Upper lobe of left lung (tissue), 6 donors: ENCODE measurements at regions not wholly inside any gene's neighbourhood (a gene's known extent, or its start where the extent isn't known, plus 50 kb on each side); places are given as distances from the start of the nearest gene placed in this dataset.
A peak's percentile ranks its signal among the peaks of the same experiment; 100 is the strongest.

Experiments
- ATAC-seq, 2 donors: fragments of 200-7000 bp; cut with Tn5 transposase; one replicate each; pipeline ENCODE4 v1.9.1; 2022; ENCODE audit warnings: mild to moderate bottlenecking in 2 of 2, moderate library complexity in 2 of 2; ENCODE audit not compliant: low FRiP score in 2 of 2
- DNase-seq, 2 donors: peaks; one replicate each; pipeline ENCODE4 v3.0.0-alpha.2; 2019 to 2020
- H3K27ac ChIP-seq, 4 donors: fragments of 200-600 bp; sonication (generic); one replicate each; pipeline ENCODE4 v1.5.1; 2016 to 2019
- H3K27me3 ChIP-seq, 4 donors: fragments of 200-600 bp; sonication (generic); one replicate each; pipeline ENCODE4 v1.5.1; 2017 to 2019
- H3K36me3 ChIP-seq, 4 donors: fragments of 200-600 bp; sonication (generic); one replicate each; pipeline ENCODE4 v1.5.1; 2016 to 2019
- H3K4me1 ChIP-seq, 4 donors: fragments of 200-600 bp; sonication (generic); one replicate each; pipeline ENCODE4 v1.5.1; 2018 to 2019
- H3K4me3 ChIP-seq, 4 donors: fragments of 200-600 bp; sonication (generic); one replicate each; pipeline ENCODE4 v1.5.1; 2017 to 2019; ENCODE audit warnings: mild to moderate bottlenecking in 2 of 4, moderate library complexity in 1 of 4
- H3K9me3 ChIP-seq, 4 donors: fragments of 200-600 bp; sonication (generic); one replicate each; pipeline ENCODE4 v1.5.1; 2018 to 2019
- EP300 ChIP-seq, 4 donors: sonication (generic); formaldehyde crosslinking; IDR thresholded peaks; one replicate each; pipeline ENCODE4 v1.5.1; 2017; ENCODE audit warnings: antibody characterized with exemption in 4 of 4, control low read depth in 2 of 4
- POLR2A ChIP-seq, 4 donors: fragments of 450-650 bp; IDR thresholded peaks; one replicate each; pipeline ENCODE4 v1.5.1; 2016 to 2017; ENCODE audit warnings: antibody characterized with exemption in 4 of 4, mild to moderate bottlenecking in 2 of 4
- POLR2AphosphoS5 ChIP-seq, 2 donors: sonication (generic); formaldehyde crosslinking; IDR thresholded peaks; one replicate each; pipeline ENCODE4 v1.5.1; 2017; ENCODE audit warnings: antibody characterized with exemption in 2 of 2
- WGBS, 2 donors: methylation state at CpG; one replicate each; pipeline ENCODE4 v1.1.5; 2017 to 2018; 5-methylcytosine and 5-hydroxymethylcytosine counted together
- TF ChIP-seq, protein P1 (sequence below), 6 experiments: fragments of 450-650 bp in 4 of 6; fragments of 200-600 bp in 2 of 6; sonication (generic) in 2 of 6; IDR thresholded peaks; one replicate each; pipeline ENCODE4 v1.5.1; 2016 to 2019; ENCODE audit warnings: antibody characterized with exemption in 6 of 6
- donor health status: DM: no; HTN: no; CAD: no; lungs with moderate emphysema.
- donor health status: DM: no; HTN: yes; CAD: no; lungs with severe emphysema.

DNA sequence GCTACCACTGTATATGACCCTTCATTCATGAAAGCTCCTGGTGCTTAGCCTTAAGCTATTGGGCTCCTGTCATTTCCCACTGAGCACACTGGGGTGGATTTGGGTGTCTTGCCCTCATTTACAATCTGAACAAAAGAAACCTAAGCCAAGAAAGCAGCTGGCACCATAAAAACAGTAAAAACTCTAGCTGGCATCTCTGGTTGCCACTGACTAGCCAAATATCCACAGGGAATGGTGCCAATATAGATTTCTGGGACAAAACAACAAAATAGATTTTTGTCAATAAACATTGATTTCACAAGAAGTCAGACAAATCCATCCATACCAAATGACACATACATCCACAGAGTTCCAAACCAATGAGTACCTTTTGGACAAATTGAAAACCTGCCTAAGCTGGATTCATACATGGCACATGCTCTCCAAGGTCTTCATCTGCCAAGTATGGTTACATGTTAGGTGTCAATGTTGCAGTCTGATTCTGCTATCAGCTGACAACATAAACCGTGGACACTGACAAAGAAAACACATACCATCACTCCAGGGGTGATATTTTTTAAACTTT, 1081.5 kb upstream of the ZEB2 start:
- TF ChIP-seq POLR2AphosphoS5 (IDR thresholded peaks at IDR 0.05) (no peak), EP300 (IDR thresholded peaks at IDR 0.05) (no peak), POLR2A (IDR thresholded peaks at IDR 0.05) (no peak)
- TF ChIP-seq, protein P1, sequence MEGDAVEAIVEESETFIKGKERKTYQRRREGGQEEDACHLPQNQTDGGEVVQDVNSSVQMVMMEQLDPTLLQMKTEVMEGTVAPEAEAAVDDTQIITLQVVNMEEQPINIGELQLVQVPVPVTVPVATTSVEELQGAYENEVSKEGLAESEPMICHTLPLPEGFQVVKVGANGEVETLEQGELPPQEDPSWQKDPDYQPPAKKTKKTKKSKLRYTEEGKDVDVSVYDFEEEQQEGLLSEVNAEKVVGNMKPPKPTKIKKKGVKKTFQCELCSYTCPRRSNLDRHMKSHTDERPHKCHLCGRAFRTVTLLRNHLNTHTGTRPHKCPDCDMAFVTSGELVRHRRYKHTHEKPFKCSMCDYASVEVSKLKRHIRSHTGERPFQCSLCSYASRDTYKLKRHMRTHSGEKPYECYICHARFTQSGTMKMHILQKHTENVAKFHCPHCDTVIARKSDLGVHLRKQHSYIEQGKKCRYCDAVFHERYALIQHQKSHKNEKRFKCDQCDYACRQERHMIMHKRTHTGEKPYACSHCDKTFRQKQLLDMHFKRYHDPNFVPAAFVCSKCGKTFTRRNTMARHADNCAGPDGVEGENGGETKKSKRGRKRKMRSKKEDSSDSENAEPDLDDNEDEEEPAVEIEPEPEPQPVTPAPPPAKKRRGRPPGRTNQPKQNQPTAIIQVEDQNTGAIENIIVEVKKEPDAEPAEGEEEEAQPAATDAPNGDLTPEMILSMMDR (IDR thresholded peaks at IDR 0.05) = no peak
- 73 to 78% methylated on average over 1 of the region's 1 CpG for WGBS, 2 donors
- H3K4me1 ChIP-seq = no peaks in the 10 kb centered on the region
- H3K9me3 ChIP-seq = no peaks in the 10 kb centered on the region
- DNase-seq = no peak
- H3K4me3 ChIP-seq = no peak overlapping the region
- H3K27me3 ChIP-seq = no peaks in the 10 kb centered on the region
- ATAC-seq = no peak
- no peak overlapping the region for H3K27ac ChIP-seq
- no peaks in the 10 kb centered on the region for H3K36me3 ChIP-seq

DNA sequence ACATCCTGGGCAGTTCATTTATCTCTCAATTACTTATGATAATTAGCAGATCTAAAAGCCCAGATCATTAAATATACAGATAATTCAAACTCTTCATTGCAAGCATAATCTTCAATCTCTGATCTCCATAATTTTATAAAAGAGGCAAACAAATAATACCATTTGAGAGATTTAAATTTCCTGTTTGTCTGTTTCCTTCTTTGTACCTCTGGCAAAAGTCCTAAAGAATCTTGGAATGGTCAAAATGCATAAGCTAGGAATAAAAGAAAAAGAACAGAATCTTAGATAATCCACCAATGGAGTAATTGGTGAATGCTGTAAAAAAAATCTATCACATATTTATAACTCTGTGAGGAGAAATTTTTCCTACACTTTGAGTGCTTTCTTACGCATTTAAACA, 1080.9 kb upstream of the ZEB2 start:
- no peak overlapping the region for H3K27ac ChIP-seq
- no peaks in the 10 kb centered on the region for H3K9me3 ChIP-seq
- H3K36me3 ChIP-seq = no peaks in the 10 kb centered on the region
- no peak for ATAC-seq
- no peaks in the 10 kb centered on the region for H3K27me3 ChIP-seq
- no peaks in the 10 kb centered on the region for H3K4me1 ChIP-seq
- no peak for DNase-seq
- WGBS, 2 donors = 91 to 100% methylated on average over 1 of the region's 1 CpG
- no peak for TF ChIP-seq EP300 (IDR thresholded peaks at IDR 0.05)
- TF ChIP-seq, protein P1 (IDR thresholded peaks at IDR 0.05) = no peak
- TF ChIP-seq POLR2AphosphoS5 (IDR thresholded peaks at IDR 0.05) = no peak
- no peak for TF ChIP-seq POLR2A (IDR thresholded peaks at IDR 0.05)
- H3K4me3 ChIP-seq = no peak overlapping the region

DNA sequence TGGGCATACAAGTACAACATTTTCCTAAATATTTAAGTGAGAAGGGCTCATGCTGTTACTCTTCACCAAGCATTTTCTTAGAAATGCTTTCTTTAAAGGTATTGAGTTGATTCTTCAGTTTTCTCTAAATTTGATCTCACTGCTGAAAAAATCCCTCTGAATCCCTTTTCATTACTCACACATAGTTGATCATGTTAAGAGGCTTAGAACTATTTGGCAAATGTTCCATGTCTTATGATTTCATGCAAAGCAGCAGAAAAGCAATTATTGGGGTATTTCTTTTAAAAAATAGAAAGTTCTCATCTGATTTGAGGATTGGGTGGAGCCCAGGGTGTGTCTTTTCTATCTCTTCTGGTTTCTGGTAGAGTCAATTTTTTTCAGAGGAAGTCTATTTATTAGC, 1079.8 kb upstream of the ZEB2 start:
- no peak overlapping the region for H3K27ac ChIP-seq
- H3K9me3 ChIP-seq = no peaks in the 10 kb centered on the region
- ATAC-seq = no peak
- no peak overlapping the region for H3K4me3 ChIP-seq
- DNase-seq = no peak
- TF ChIP-seq, protein P1 (IDR thresholded peaks at IDR 0.05) = no peak
- no peak for TF ChIP-seq POLR2A (IDR thresholded peaks at IDR 0.05)
- H3K4me1 ChIP-seq = no peaks in the 10 kb centered on the region
- no peaks in the 10 kb centered on the region for H3K27me3 ChIP-seq
- H3K36me3 ChIP-seq = no peaks in the 10 kb centered on the region

DNA sequence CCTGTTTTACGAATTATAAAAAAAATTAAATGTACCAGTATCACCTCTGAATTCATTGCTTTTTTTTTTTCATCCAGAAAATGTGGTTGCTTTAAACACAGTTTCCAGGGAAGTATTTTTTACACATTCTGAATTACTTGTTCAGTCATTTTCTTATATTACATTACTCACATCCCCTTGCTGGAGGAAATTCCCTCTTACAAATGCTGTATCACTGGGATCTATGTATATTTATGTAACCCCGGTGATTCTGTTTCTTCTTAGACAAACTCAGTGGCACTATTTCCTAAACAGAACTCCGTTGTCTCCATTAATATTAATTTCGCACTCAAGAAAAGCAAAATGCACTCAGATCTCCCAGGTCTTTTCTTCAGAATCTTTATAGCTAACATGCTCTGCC, 1078.5 kb upstream of the ZEB2 start:
- Histone ChIP-seq H3K4me1 (peaks cover 0 to 2% (median 0%) of the 10 kb centered on the region in 4 donors), H3K36me3 (no peaks in the 10 kb centered on the region), H3K4me3 (no peak overlapping the region), H3K27me3 (no peaks in the 10 kb centered on the region), H3K9me3 (no peaks in the 10 kb centered on the region), H3K27ac (no peak overlapping the region)
- TF ChIP-seq EP300 (IDR thresholded peaks at IDR 0.05) = no peak
- TF ChIP-seq, protein P1 (IDR thresholded peaks at IDR 0.05) = no peak
- no peak for TF ChIP-seq POLR2AphosphoS5 (IDR thresholded peaks at IDR 0.05)
- no peak for TF ChIP-seq POLR2A (IDR thresholded peaks at IDR 0.05)
- no peak for DNase-seq
- 70 to 74% methylated on average over 4 of the region's 4 CpGs for WGBS, 2 donors
- ATAC-seq = no peak

DNA sequence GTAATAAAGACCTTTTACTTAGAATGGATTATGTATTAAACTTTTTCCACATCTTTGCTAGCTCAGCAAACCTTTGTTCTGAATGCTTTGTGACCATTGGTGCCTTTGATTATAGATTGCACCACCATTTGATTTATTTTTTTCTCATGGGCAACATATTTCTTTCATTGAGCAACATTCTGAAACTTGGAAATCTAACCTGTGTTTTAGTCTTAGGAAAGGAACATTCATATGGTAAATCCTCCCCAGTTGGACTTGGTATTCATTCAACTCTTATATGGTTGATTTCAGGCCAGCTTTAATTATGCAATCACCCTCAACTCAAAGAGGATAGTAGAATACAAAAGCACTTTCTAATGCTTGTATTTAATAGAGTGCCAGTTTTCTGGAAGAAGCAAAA, 1077.9 kb upstream of the ZEB2 start:
- H3K27ac ChIP-seq = no peak overlapping the region
- no peaks in the 10 kb centered on the region for H3K9me3 ChIP-seq
- no peaks in the 10 kb centered on the region for H3K36me3 ChIP-seq
- H3K4me1 ChIP-seq = peaks cover 0 to 2% (median 0%) of the 10 kb centered on the region in 4 donors
- TF ChIP-seq EP300 (IDR thresholded peaks at IDR 0.05) = no peak
- TF ChIP-seq POLR2A (IDR thresholded peaks at IDR 0.05) = no peak
- no peak for TF ChIP-seq POLR2AphosphoS5 (IDR thresholded peaks at IDR 0.05)
- TF ChIP-seq, protein P1 (IDR thresholded peaks at IDR 0.05) = no peak
- DNase-seq (no peak), ATAC-seq (peak in 1 of 2 donors; percentile 38)
- no peaks in the 10 kb centered on the region for H3K27me3 ChIP-seq
- H3K4me3 ChIP-seq = no peak overlapping the region
